ENCODE measurements at regions not wholly inside any gene's neighbourhood (a gene's known extent, or its start where the extent isn't known, plus 50 kb on each side); places are given as distances from the start of the nearest gene placed in this dataset.

- no peak for TF ChIP-seq CTCF (conservative IDR thresholded peaks at IDR 0.05; ENCODE audit: low read length)
- no peak for TF ChIP-seq EZH2phosphoT487 (IDR thresholded peaks at IDR 0.05; ENCODE audit: borderline replicate concordance)
Observed at GRCh38 chr1:209304166-209304565, 279.3 kb upstream of the CAMK1G start.

Data from Loucy (cell line).